ENCODE measurements at regions not wholly inside any gene's neighbourhood (a gene's known extent, or its start where the extent isn't known, plus 50 kb on each side); places are given as distances from the start of the nearest gene placed in this dataset.

GRCh38 chr6:8279041-8279805, 156.1 kb downstream of the SLC35B3 start:
- no peak for TF ChIP-seq POLR2AphosphoS5 (IDR thresholded peaks at IDR 0.05; ENCODE audit: low read depth, low read length)
- no peak for TF ChIP-seq POLR2A (IDR thresholded peaks at IDR 0.05; ENCODE audit: low read depth, low read length)
- TF ChIP-seq TAF1 (IDR thresholded peaks at IDR 0.05; ENCODE audit: low read depth, low read length) = no peak
- no peak for TF ChIP-seq SPI1 (IDR thresholded peaks at IDR 0.05; ENCODE audit: low read depth, low read length)
